NT2/D1 (cell line): ENCODE measurements at regions not wholly inside any gene's neighbourhood (a gene's known extent, or its start where the extent isn't known, plus 50 kb on each side); places are given as distances from the start of the nearest gene placed in this dataset.

Experiments
- SUZ12 ChIP-seq: IDR thresholded peaks from 2 replicates; pipeline ENCODE4 v1.6.1; 2011; ENCODE audit not compliant: insufficient read length, insufficient read depth; ENCODE audit errors: extremely low read depth
- YY1 ChIP-seq: IDR thresholded peaks from 2 replicates; pipeline ENCODE4 v1.6.1; 2011; ENCODE audit not compliant: insufficient read length, insufficient read depth

GRCh38 chr15:37788767-37789396 lies 145.6 kb upstream of the TMCO5A start:
- TF ChIP-seq YY1, result no peak
- TF ChIP-seq SUZ12, result no peak
